GM12891 (cell line): ENCODE measurements at regions not wholly inside any gene's neighbourhood (a gene's known extent, or its start where the extent isn't known, plus 50 kb on each side); places are given as distances from the start of the nearest gene placed in this dataset.

Source experiments
- DNase-seq: peaks from one replicate; pipeline ENCODE4 v3.0.0; 2011; ENCODE audit warnings: low spot score; ENCODE audit not compliant: insufficient read length
- FAIRE-seq: peaks from 2 replicates; lab custom pipeline; 2011; peaks lifted over from hg19 to GRCh38; lab: Jason Lieb, UNC
- PAX5 ChIP-seq: IDR thresholded peaks from 2 replicates; pipeline ENCODE4 v1.6.1; 2011; ENCODE audit warnings: low read length, moderate library complexity, mild to moderate bottlenecking; ENCODE audit not compliant: insufficient read depth, severe bottlenecking
- POLR2A ChIP-seq: IDR thresholded peaks from 2 replicates; pipeline ENCODE4 v1.6.1; 2011; ENCODE audit warnings: low read depth, low read length, control low read depth
- POLR2AphosphoS5 ChIP-seq: IDR thresholded peaks from 2 replicates; pipeline ENCODE4 v1.6.1; 2011; ENCODE audit warnings: low read depth, low read length, control low read depth
- POU2F2 ChIP-seq: IDR thresholded peaks from 2 replicates; pipeline ENCODE4 v1.6.1; 2011; ENCODE audit warnings: low read depth, mild to moderate bottlenecking, control low read depth, low read length, moderate library complexity
- SPI1 ChIP-seq: IDR thresholded peaks from 2 replicates; pipeline ENCODE4 v1.6.1; 2011; ENCODE audit warnings: low read depth, low read length, control low read depth
- TAF1 ChIP-seq: IDR thresholded peaks from 2 replicates; pipeline ENCODE4 v1.6.1; 2011; ENCODE audit warnings: low read depth, low read length, control low read depth

GRCh38 chrX:39577985-39578869 lies 519.5 kb downstream of the BCOR start:
- DNase-seq (peak; percentile 27), FAIRE-seq (peak; percentile 89)
- no peak for TF ChIP-seq TAF1

- no peak for DNase-seq
- peak; percentile 52 for FAIRE-seq
- no peak for TF ChIP-seq TAF1
- no peak for TF ChIP-seq PAX5
- no peak for TF ChIP-seq POLR2AphosphoS5
- TF ChIP-seq SPI1: no peak
- TF ChIP-seq POLR2A: no peak
- TF ChIP-seq POU2F2: no peak
Observed at GRCh38 chrX:39580043-39580442, 517.7 kb downstream of the BCOR start.

GRCh38 chrX:39581411-39581810 lies 516.3 kb downstream of the BCOR start:
- TF ChIP-seq SPI1 (no peak), POU2F2 (no peak), TAF1 (no peak), PAX5 (no peak), POLR2A (no peak), POLR2AphosphoS5 (no peak)
- DNase-seq (no peak), FAIRE-seq (no peak)

- TF ChIP-seq POU2F2 (no peak), POLR2A (no peak), POLR2AphosphoS5 (no peak), TAF1 (no peak)
- no peak for FAIRE-seq
- no peak for DNase-seq
Observed at GRCh38 chrX:39582091-39582490, 515.7 kb downstream of the BCOR start.

GRCh38 chrX:39582976-39583375 lies 514.8 kb downstream of the BCOR start:
- DNase-seq (no peak), FAIRE-seq (no peak)
- no peak for TF ChIP-seq POLR2A
- no peak for TF ChIP-seq POLR2AphosphoS5
- no peak for TF ChIP-seq SPI1
- TF ChIP-seq PAX5: no peak
- TF ChIP-seq TAF1: no peak
- no peak for TF ChIP-seq POU2F2

- no peak for TF ChIP-seq POLR2AphosphoS5
- no peak for TF ChIP-seq SPI1
- no peak for TF ChIP-seq PAX5
- TF ChIP-seq POU2F2: no peak
- TF ChIP-seq POLR2A: no peak
- no peak for TF ChIP-seq TAF1
- DNase-seq (no peak), FAIRE-seq (no peak)
Observed at GRCh38 chrX:39585808-39586207, 511.9 kb downstream of the BCOR start.

GRCh38 chrX:39586359-39586758 lies 511.4 kb downstream of the BCOR start:
- no peak for TF ChIP-seq PAX5
- no peak for TF ChIP-seq POU2F2
- TF ChIP-seq POLR2A: no peak
- TF ChIP-seq SPI1: no peak
- no peak for TF ChIP-seq TAF1
- TF ChIP-seq POLR2AphosphoS5: no peak
- no peak for FAIRE-seq
- no peak for DNase-seq

- TF ChIP-seq PAX5 (no peak), TAF1 (no peak), POLR2A (no peak), POU2F2 (no peak), POLR2AphosphoS5 (no peak), SPI1 (no peak)
- FAIRE-seq (no peak), DNase-seq (no peak)
Observed at GRCh38 chrX:39591099-39591498, 506.7 kb downstream of the BCOR start.

GRCh38 chrX:39592776-39593175 lies 505.0 kb downstream of the BCOR start:
- FAIRE-seq (no peak), DNase-seq (no peak)
- TF ChIP-seq POLR2AphosphoS5 (no peak), TAF1 (no peak), POU2F2 (no peak), PAX5 (no peak), SPI1 (no peak), POLR2A (no peak)

- no peak for FAIRE-seq
- DNase-seq: no peak
Observed at GRCh38 chrX:39595977-39596376, 501.8 kb downstream of the BCOR start.

More at GRCh38 chrX:39595977-39596376, 501.8 kb downstream of the BCOR start:
- TF ChIP-seq PAX5 (no peak), TAF1 (no peak), POLR2A (no peak), SPI1 (no peak), POLR2AphosphoS5 (no peak), POU2F2 (no peak)
